ENCODE measurements at regions not wholly inside any gene's neighbourhood (a gene's known extent, or its start where the extent isn't known, plus 50 kb on each side); places are given as distances from the start of the nearest gene placed in this dataset.

DNA sequence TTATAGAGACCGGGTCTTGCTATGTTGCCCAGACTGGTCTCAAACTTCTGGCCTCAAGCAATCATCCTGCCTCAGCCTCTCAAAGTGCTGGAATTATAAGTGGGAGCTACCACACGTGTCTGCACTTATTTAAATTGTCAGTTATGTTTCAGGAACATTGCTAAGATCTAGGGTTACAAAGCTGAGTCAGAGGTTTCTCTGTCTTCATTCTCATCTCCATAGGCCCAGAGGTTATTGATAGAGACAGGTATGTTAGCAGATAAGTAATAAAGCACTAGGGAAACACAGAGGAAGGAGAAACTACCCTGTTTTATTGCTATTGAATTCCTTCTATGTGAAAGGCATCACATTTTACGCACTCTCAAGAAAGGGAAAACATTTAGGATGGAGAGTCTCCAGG is 214.1 kb downstream of the REEP3 start:
- no peak overlapping the region for H3K4me3 ChIP-seq (ENCODE audit: insufficient read depth in 1 of 2, low read depth in 1 of 2, low read length in 2 of 2)
- no peaks in the 10 kb centered on the region for H3K79me1 ChIP-seq (replicated peaks; ENCODE audit: low read length, poor library complexity, severe bottlenecking)
- H3K9me3 ChIP-seq (ENCODE audit: control insufficient read depth, low read length) = no peaks in the 10 kb centered on the region
- H2BK12ac ChIP-seq (ENCODE audit: low read length in 2 of 2) = no peak overlapping the region
- no peaks in the 10 kb centered on the region for H3K36me3 ChIP-seq (ENCODE audit: control insufficient read depth in 1 of 2, insufficient read depth in 2 of 2, low read depth in 1 of 2, low read length in 2 of 2)
- no peak overlapping the region for H2AK5ac ChIP-seq (ENCODE audit: low read length, severe bottlenecking)
- no peak for DNase-seq
- H3K4me2 ChIP-seq (ENCODE audit: low read length, poor library complexity, severe bottlenecking) = no peak overlapping the region
- no peak overlapping the region for H2BK120ac ChIP-seq (ENCODE audit: low read depth, low read length)
- no peak overlapping the region for H3K14ac ChIP-seq (ENCODE audit: low read length in 2 of 2)
- peaks cover 2% of the 10 kb centered on the region for H3K4me1 ChIP-seq (ENCODE audit: control insufficient read depth, insufficient read depth, low read depth, low read length)
- H2BK15ac ChIP-seq (ENCODE audit: low read depth, poor library complexity, severe bottlenecking) = no peak overlapping the region
- no peak overlapping the region for H3K27ac ChIP-seq (ENCODE audit: low read length, poor library complexity, severe bottlenecking)
- H3K4ac ChIP-seq (ENCODE audit: low read depth in 1 of 2, low read length in 2 of 2) = no peak overlapping the region
- H3K9ac ChIP-seq (ENCODE audit: low read length) = no peak overlapping the region
- no peak overlapping the region for H4K91ac ChIP-seq (ENCODE audit: low read length)
- H3K23ac ChIP-seq (ENCODE audit: low read length in 2 of 2) = no peak overlapping the region
- no peak overlapping the region for H3K18ac ChIP-seq (ENCODE audit: low read depth in 1 of 2, low read length in 2 of 2)
- no peaks in the 10 kb centered on the region for H3K27me3 ChIP-seq (ENCODE audit: control insufficient read depth in 1 of 2, insufficient read depth in 1 of 2, low read length in 2 of 2)
- WGBS = 93% methylated on average over 3 of the region's 3 CpGs
- H2BK5ac ChIP-seq (ENCODE audit: low read depth, low read length, poor library complexity, severe bottlenecking) = no peak overlapping the region
- no peak overlapping the region for H2AFZ ChIP-seq (ENCODE audit: low read depth, low read length)
- no peak overlapping the region for H4K8ac ChIP-seq (ENCODE audit: low read length)

DNA sequence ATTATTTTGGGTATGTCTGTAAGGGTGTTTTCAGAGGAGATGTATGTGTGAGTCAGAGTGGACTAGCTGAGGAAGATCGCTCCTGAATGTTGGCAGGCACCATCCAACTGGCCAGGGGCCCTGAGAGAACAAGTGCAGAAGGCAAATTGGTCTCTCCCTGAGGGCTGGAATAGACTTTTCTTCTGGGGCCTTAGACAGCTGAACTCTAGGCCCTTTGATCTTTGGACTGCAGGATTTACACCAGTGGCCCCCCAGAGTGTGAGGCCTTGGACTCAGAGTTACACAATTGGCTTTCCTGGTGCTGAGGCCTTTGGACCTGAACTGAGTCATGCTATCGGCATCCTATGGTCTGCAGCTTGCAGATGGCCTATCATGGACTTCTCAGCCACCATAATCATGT is 217.2 kb downstream of the REEP3 start:
- Histone ChIP-seq H3K9ac (ENCODE audit: low read length) (no peak overlapping the region), H3K18ac (ENCODE audit: low read depth in 1 of 2, low read length in 2 of 2) (no peak overlapping the region), H3K36me3 (ENCODE audit: control insufficient read depth in 1 of 2, insufficient read depth in 2 of 2, low read depth in 1 of 2, low read length in 2 of 2) (no peaks in the 10 kb centered on the region), H3K23ac (ENCODE audit: low read length in 2 of 2) (no peak overlapping the region), H4K8ac (ENCODE audit: low read length) (no peak overlapping the region), H3K4ac (ENCODE audit: low read depth in 1 of 2, low read length in 2 of 2) (no peak overlapping the region), H3K4me3 (ENCODE audit: insufficient read depth in 1 of 2, low read depth in 1 of 2, low read length in 2 of 2) (no peak overlapping the region), H2AK5ac (ENCODE audit: low read length, severe bottlenecking) (no peak overlapping the region), H4K91ac (ENCODE audit: low read length) (no peak overlapping the region), H3K9me3 (ENCODE audit: control insufficient read depth, low read length) (no peaks in the 10 kb centered on the region), H2BK12ac (ENCODE audit: low read length in 2 of 2) (no peak overlapping the region), H2BK15ac (ENCODE audit: low read depth, poor library complexity, severe bottlenecking) (no peak overlapping the region), H3K27ac (ENCODE audit: low read length, poor library complexity, severe bottlenecking) (no peak overlapping the region), H3K79me1 (replicated peaks; ENCODE audit: low read length, poor library complexity, severe bottlenecking) (no peaks in the 10 kb centered on the region), H3K14ac (ENCODE audit: low read length in 2 of 2) (no peak overlapping the region), H3K4me2 (ENCODE audit: low read length, poor library complexity, severe bottlenecking) (no peak overlapping the region), H2BK120ac (ENCODE audit: low read depth, low read length) (no peak overlapping the region), H3K27me3 (ENCODE audit: control insufficient read depth in 1 of 2, insufficient read depth in 1 of 2, low read length in 2 of 2) (no peaks in the 10 kb centered on the region), H2BK5ac (ENCODE audit: low read depth, low read length, poor library complexity, severe bottlenecking) (no peak overlapping the region), H3K4me1 (ENCODE audit: control insufficient read depth, insufficient read depth, low read depth, low read length) (peaks cover 2% of the 10 kb centered on the region), H2AFZ (ENCODE audit: low read depth, low read length) (no peak overlapping the region)
- 74% methylated on average over 1 of the region's 2 CpGs for WGBS
- peak; percentile 54 for DNase-seq

DNA sequence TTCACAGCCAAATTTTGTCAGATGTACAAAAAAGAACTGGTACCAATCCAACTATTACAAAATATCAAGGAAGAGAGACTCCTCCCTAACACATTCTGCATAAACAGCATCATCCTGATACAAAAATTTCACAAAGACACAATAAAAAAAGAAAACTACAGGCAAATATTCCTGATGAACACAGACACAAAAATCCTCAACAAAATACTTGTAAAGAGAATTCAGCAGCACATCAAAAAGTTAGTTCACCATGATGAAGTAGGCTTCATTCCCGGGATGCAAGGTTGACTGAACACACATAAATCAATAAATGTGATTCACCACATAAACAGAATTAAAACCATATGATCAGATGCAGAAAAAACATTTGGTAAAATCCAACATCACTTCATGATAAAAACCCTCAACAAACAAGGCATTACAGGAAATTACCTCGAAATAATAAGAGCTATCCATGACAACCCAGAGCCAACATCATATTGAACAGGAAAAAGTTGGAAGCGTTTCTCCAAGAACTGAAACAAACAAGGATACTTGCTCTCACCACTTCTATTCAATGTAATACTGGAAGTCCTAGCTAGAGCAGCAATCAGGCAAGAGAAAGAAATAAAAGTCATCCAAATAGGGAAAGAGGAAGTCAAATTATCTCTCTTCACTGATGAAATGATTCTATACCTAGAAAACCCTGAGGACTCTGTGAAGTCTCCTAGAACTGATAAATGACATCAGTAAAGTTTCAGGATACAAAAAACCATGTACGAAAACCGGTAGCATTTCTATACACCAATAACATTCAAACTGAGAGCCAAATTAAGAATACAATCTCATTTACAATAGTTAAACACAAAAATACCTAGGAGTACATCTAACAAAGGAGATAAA is 223.1 kb downstream of the REEP3 start:
- Histone ChIP-seq H3K4me3 (ENCODE audit: insufficient read depth in 1 of 2, low read depth in 1 of 2, low read length in 2 of 2) (peak overlapping the region in 1 of 2 experiments; percentile 1), H3K27me3 (ENCODE audit: control insufficient read depth in 1 of 2, insufficient read depth in 1 of 2, low read length in 2 of 2) (no peaks in the 10 kb centered on the region), H3K27ac (ENCODE audit: low read length, poor library complexity, severe bottlenecking) (no peak overlapping the region), H4K8ac (ENCODE audit: low read length) (no peak overlapping the region), H2AK5ac (ENCODE audit: low read length, severe bottlenecking) (no peak overlapping the region), H2BK5ac (ENCODE audit: low read depth, low read length, poor library complexity, severe bottlenecking) (no peak overlapping the region), H3K4me2 (ENCODE audit: low read length, poor library complexity, severe bottlenecking) (no peak overlapping the region), H3K4ac (ENCODE audit: low read depth in 1 of 2, low read length in 2 of 2) (no peak overlapping the region), H2BK15ac (ENCODE audit: low read depth, poor library complexity, severe bottlenecking) (no peak overlapping the region), H4K91ac (ENCODE audit: low read length) (no peak overlapping the region), H3K36me3 (ENCODE audit: control insufficient read depth in 1 of 2, insufficient read depth in 2 of 2, low read depth in 1 of 2, low read length in 2 of 2) (no peaks in the 10 kb centered on the region), H3K4me1 (ENCODE audit: control insufficient read depth, insufficient read depth, low read depth, low read length) (no peaks in the 10 kb centered on the region), H3K9me3 (ENCODE audit: control insufficient read depth, low read length) (no peaks in the 10 kb centered on the region), H3K18ac (ENCODE audit: low read depth in 1 of 2, low read length in 2 of 2) (no peak overlapping the region), H2BK120ac (ENCODE audit: low read depth, low read length) (no peak overlapping the region), H3K14ac (ENCODE audit: low read length in 2 of 2) (no peak overlapping the region), H3K23ac (ENCODE audit: low read length in 2 of 2) (no peak overlapping the region), H3K9ac (ENCODE audit: low read length) (peak overlapping the region; percentile 53), H2BK12ac (ENCODE audit: low read length in 2 of 2) (no peak overlapping the region), H3K79me1 (replicated peaks; ENCODE audit: low read length, poor library complexity, severe bottlenecking) (no peaks in the 10 kb centered on the region), H2AFZ (ENCODE audit: low read depth, low read length) (no peak overlapping the region)
- DNase-seq = no peak
- WGBS = 86% methylated on average over 5 of the region's 5 CpGs

DNA sequence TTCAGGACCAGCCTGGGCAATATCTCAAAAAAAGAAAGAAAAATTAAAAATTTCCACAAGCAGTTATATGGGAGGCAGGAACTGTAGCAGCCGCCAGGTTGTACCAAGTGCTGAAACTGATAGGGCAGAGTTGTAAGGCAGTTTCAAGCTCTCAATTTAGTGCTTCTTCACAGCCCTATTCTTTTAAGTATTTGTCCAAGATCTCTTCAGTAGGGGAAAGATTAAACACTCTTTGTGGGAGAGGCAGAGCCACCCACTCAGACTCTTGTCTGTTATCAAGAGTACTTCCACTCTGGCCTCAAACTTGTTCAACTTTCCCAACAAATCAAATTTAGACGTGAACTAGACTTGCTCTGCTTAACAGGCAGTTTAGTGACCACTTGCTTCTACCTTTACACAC is 228.7 kb downstream of the REEP3 start:
- no peaks in the 10 kb centered on the region for H3K79me1 ChIP-seq (replicated peaks; ENCODE audit: low read length, poor library complexity, severe bottlenecking)
- no peak overlapping the region for H4K91ac ChIP-seq (ENCODE audit: low read length)
- H4K8ac ChIP-seq (ENCODE audit: low read length) = no peak overlapping the region
- 64% methylated on average over 2 of the region's 2 CpGs for WGBS
- H3K9me3 ChIP-seq (ENCODE audit: control insufficient read depth, low read length) = no peaks in the 10 kb centered on the region
- no peak overlapping the region for H3K9ac ChIP-seq (ENCODE audit: low read length)
- H3K18ac ChIP-seq (ENCODE audit: low read depth in 1 of 2, low read length in 2 of 2) = no peak overlapping the region
- H2AFZ ChIP-seq (ENCODE audit: low read depth, low read length) = no peak overlapping the region
- no peak overlapping the region for H3K27ac ChIP-seq (ENCODE audit: low read length, poor library complexity, severe bottlenecking)
- H2BK5ac ChIP-seq (ENCODE audit: low read depth, low read length, poor library complexity, severe bottlenecking) = no peak overlapping the region
- H3K27me3 ChIP-seq (ENCODE audit: control insufficient read depth in 1 of 2, insufficient read depth in 1 of 2, low read length in 2 of 2) = no peaks in the 10 kb centered on the region
- H2AK5ac ChIP-seq (ENCODE audit: low read length, severe bottlenecking) = no peak overlapping the region
- H3K14ac ChIP-seq (ENCODE audit: low read length in 2 of 2) = no peak overlapping the region
- no peak overlapping the region for H3K23ac ChIP-seq (ENCODE audit: low read length in 2 of 2)
- no peaks in the 10 kb centered on the region for H3K36me3 ChIP-seq (ENCODE audit: control insufficient read depth in 1 of 2, insufficient read depth in 2 of 2, low read depth in 1 of 2, low read length in 2 of 2)
- H3K4ac ChIP-seq (ENCODE audit: low read depth in 1 of 2, low read length in 2 of 2) = no peak overlapping the region
- H3K4me1 ChIP-seq (ENCODE audit: control insufficient read depth, insufficient read depth, low read depth, low read length) = no peaks in the 10 kb centered on the region
- H2BK15ac ChIP-seq (ENCODE audit: low read depth, poor library complexity, severe bottlenecking) = no peak overlapping the region
- H2BK120ac ChIP-seq (ENCODE audit: low read depth, low read length) = no peak overlapping the region
- no peak overlapping the region for H3K4me2 ChIP-seq (ENCODE audit: low read length, poor library complexity, severe bottlenecking)
- H3K4me3 ChIP-seq (ENCODE audit: insufficient read depth in 1 of 2, low read depth in 1 of 2, low read length in 2 of 2) = no peak overlapping the region
- H2BK12ac ChIP-seq (ENCODE audit: low read length in 2 of 2) = no peak overlapping the region
- no peak for DNase-seq

All from mesenchymal stem cell (in vitro differentiated cells and primary cell).